CD14-positive monocyte (primary cell): ENCODE measurements at regions not wholly inside any gene's neighbourhood (a gene's known extent, or its start where the extent isn't known, plus 50 kb on each side); places are given as distances from the start of the nearest gene placed in this dataset.

ENCODE experiments used
- DNase-seq, 3 donors: peaks; one replicate each; pipeline ENCODE4 v3.0.0-alpha.2; 2011 to 2022
- H2AFZ ChIP-seq: 2 replicates; pipeline ENCODE4 v1.6.0; 2012; ENCODE audit warnings: mild to moderate bottlenecking, low read depth, low read length, inconsistent platforms; ENCODE audit not compliant: insufficient read depth, poor library complexity, severe bottlenecking
- H3K27ac ChIP-seq, 2 donors: 1 replicate in 1 of 2; 2 replicates in 1 of 2; pipeline ENCODE4 v1.5.1; 2012 to 2013; ENCODE audit warnings: low read length in 2 of 2, control low read depth in 1 of 2, inconsistent platforms in 1 of 2, low read depth in 1 of 2, mild to moderate bottlenecking in 1 of 2
- H3K27me3 ChIP-seq, 2 donors: one replicate each; pipeline versions ENCODE4 v1.6.0 to v1.6.1; 2011 to 2013; ENCODE audit warnings: low read length in 2 of 2; ENCODE audit not compliant: control insufficient read depth in 2 of 2, insufficient read depth in 2 of 2
- H3K36me3 ChIP-seq, 2 donors: replicated peaks in 1 of 2; 1 replicate in 1 of 2; 2 replicates in 1 of 2; pipeline versions ENCODE4 v1.5.1 to v1.6.1; 2012 to 2013; ENCODE audit warnings: low read length in 2 of 2, control low read depth in 1 of 2, inconsistent platforms in 1 of 2, mild to moderate bottlenecking in 1 of 2; ENCODE audit not compliant: insufficient read depth in 2 of 2, control insufficient read depth in 1 of 2
- H3K4me1 ChIP-seq, 2 donors: 1 replicate in 1 of 2; 2 replicates in 1 of 2; pipeline versions ENCODE4 v1.5.1 to v1.6.1; 2012 to 2013; ENCODE audit warnings: low read length in 2 of 2, control low read depth in 1 of 2, inconsistent platforms in 1 of 2, mild to moderate bottlenecking in 1 of 2, moderate library complexity in 1 of 2; ENCODE audit not compliant: insufficient read depth in 2 of 2, control insufficient read depth in 1 of 2
- H3K4me2 ChIP-seq: replicated peaks from 2 replicates; pipeline ENCODE3; 2012; ENCODE audit warnings: low read length, moderate library complexity, mild to moderate bottlenecking; ENCODE audit not compliant: poor library complexity, severe bottlenecking; ENCODE audit errors: extremely low read depth
- H3K4me3 ChIP-seq, 3 experiments: fragments of 200-600 bp in 1 of 3; sonication (generic) in 1 of 3; replicated peaks in 1 of 3; 1 replicate in 2 of 3; 2 replicates in 1 of 3; pipeline ENCODE4 v1.5.1; 2011 to 2013; ENCODE audit warnings: low read length in 3 of 3, mild to moderate bottlenecking in 3 of 3, control low read depth in 2 of 3, low read depth in 2 of 3, inconsistent platforms in 1 of 3, moderate library complexity in 1 of 3
- H3K79me2 ChIP-seq: 2 replicates; pipeline ENCODE4 v1.6.0; 2012; ENCODE audit warnings: mild to moderate bottlenecking, control low read depth, inconsistent platforms, low read length, moderate library complexity; ENCODE audit not compliant: insufficient read depth
- H3K9ac ChIP-seq: 2 replicates; pipeline ENCODE4 v1.6.0; 2017; ENCODE audit warnings: low read length, mild to moderate bottlenecking; ENCODE audit not compliant: insufficient read depth, poor library complexity, severe bottlenecking
- H3K9me3 ChIP-seq, 2 donors: replicated peaks in 1 of 2; 1 replicate in 1 of 2; 2 replicates in 1 of 2; pipeline versions ENCODE4 v1.5.1 to v1.6.1; 2012 to 2013; ENCODE audit warnings: low read length in 2 of 2, control low read depth in 1 of 2; ENCODE audit not compliant: control insufficient read depth in 1 of 2, insufficient read depth in 1 of 2
- H4K20me1 ChIP-seq: 2 replicates; pipeline ENCODE4 v1.6.0; 2012; ENCODE audit warnings: mild to moderate bottlenecking, low read length, control low read depth, moderate library complexity; ENCODE audit not compliant: insufficient read depth
- H3K27ac Mint-ChIP-seq, 7 donors: one replicate each; pipeline ENCODE4 v1.8.0; 2020; ENCODE audit warnings: mild to moderate bottlenecking in 7 of 7, mixed read lengths in 7 of 7, moderate library complexity in 6 of 7, inconsistent platforms in 2 of 7
- H3K27me3 Mint-ChIP-seq, 3 donors: one replicate each; pipeline ENCODE4 v1.8.0; 2021 to 2022; ENCODE audit warnings: low read depth in 3 of 3, mild to moderate bottlenecking in 3 of 3, mixed read lengths in 3 of 3, moderate library complexity in 3 of 3, inconsistent platforms in 1 of 3
- H3K36me3 Mint-ChIP-seq, 2 donors: one replicate each; pipeline ENCODE4 v1.8.0; 2020; ENCODE audit warnings: mixed read lengths in 2 of 2, inconsistent platforms in 1 of 2, mild to moderate bottlenecking in 1 of 2
- H3K4me1 Mint-ChIP-seq: one replicate; pipeline ENCODE4 v1.8.0; 2020; ENCODE audit warnings: mild to moderate bottlenecking, mixed read lengths
- H3K4me3 Mint-ChIP-seq, 2 donors: one replicate each; pipeline ENCODE4 v1.8.0; 2020; ENCODE audit warnings: mild to moderate bottlenecking in 2 of 2, mixed read lengths in 2 of 2, moderate library complexity in 1 of 2
- H3K9me3 Mint-ChIP-seq, 7 donors: one replicate each; pipeline ENCODE4 v1.8.0; 2020 to 2022; ENCODE audit warnings: mixed read lengths in 7 of 7, mild to moderate bottlenecking in 6 of 7, moderate library complexity in 6 of 7, inconsistent platforms in 2 of 7
- CTCF ChIP-seq: fragments of 200-600 bp; IDR thresholded peaks from one replicate; pipeline ENCODE4 v1.8.0; 2022; ENCODE audit warnings: antibody characterized with exemption, mild to moderate bottlenecking
- WGBS: methylation state at CpG from one replicate; pipeline ENCODE4 v1.1.5; 2013; ENCODE audit warnings: missing lambda C conversion rate; ENCODE audit not compliant: insufficient coverage; 5-methylcytosine and 5-hydroxymethylcytosine counted together
- intact Hi-C, 2 donors: fragments of 100-400 bp; cut with micrococcal nuclease; formaldehyde crosslinking; loops; one replicate each; pipeline versions ENCODE4 v1.15.0 to v1.15.1; 2023

- no peaks in the 10 kb centered on the region for H3K9me3 ChIP-seq
- Mint-ChIP-seq H3K9me3 (peaks cover 0 to 3% (median under 1%) of the 10 kb centered on the region in 7 donors), H3K4me3 (no peak overlapping the region), H3K36me3 (no peaks in the 10 kb centered on the region), H3K27me3 (peaks cover 3 to 15% (median 7%) of the 10 kb centered on the region in 3 donors), H3K4me1 (peaks cover 11% of the 10 kb centered on the region), H3K27ac (peak overlapping the region in 2 of 7 donors; percentile 59 to 65)
- no peaks in the 10 kb centered on the region for H3K79me2 ChIP-seq
- no peak for DNase-seq
- no peak overlapping the region for H3K9ac ChIP-seq
- no peaks in the 10 kb centered on the region for H3K36me3 ChIP-seq
- H3K4me3 ChIP-seq = no peak overlapping the region
- no peak for TF ChIP-seq CTCF
- peaks cover 5 to 12% of the 10 kb centered on the region in 2 donors for H3K4me1 ChIP-seq
- intact Hi-C loops = no loop called here
- no peaks in the 10 kb centered on the region for H3K27me3 ChIP-seq
- no peaks in the 10 kb centered on the region for H4K20me1 ChIP-seq
- 74% methylated on average over 5 of the region's 8 CpGs for WGBS
- H3K4me2 ChIP-seq = no peak overlapping the region
- H2AFZ ChIP-seq = no peak overlapping the region
- H3K27ac ChIP-seq = no peak overlapping the region
Measured at GRCh38 chr17:77738751-77739531, 219.6 kb upstream of the TNRC6C start.

- intact Hi-C loops = loop anchor here in 1 of 2 donors (10.0 kb wide), 1 partner anchor 196 kb away; no protein-coding TSS in a partner anchor
- Histone ChIP-seq H3K27me3 (no peaks in the 10 kb centered on the region), H4K20me1 (no peaks in the 10 kb centered on the region), H3K4me2 (no peak overlapping the region), H3K4me3 (no peak overlapping the region), H3K4me1 (no peaks in the 10 kb centered on the region), H3K27ac (no peak overlapping the region), H3K79me2 (no peaks in the 10 kb centered on the region), H3K9me3 (no peaks in the 10 kb centered on the region), H2AFZ (no peak overlapping the region), H3K36me3 (no peaks in the 10 kb centered on the region), H3K9ac (no peak overlapping the region)
- no peak overlapping the region for H3K4me3 Mint-ChIP-seq
- H3K27ac Mint-ChIP-seq = no peak overlapping the region
- no peak for DNase-seq
- no peaks in the 10 kb centered on the region for H3K4me1 Mint-ChIP-seq
- peaks cover 0 to 2% (median 0%) of the 10 kb centered on the region in 7 donors for H3K9me3 Mint-ChIP-seq
- H3K27me3 Mint-ChIP-seq = peaks cover 4 to 6% (median 6%) of the 10 kb centered on the region in 3 donors
- 100% methylated on average over 2 of the region's 7 CpGs for WGBS
- H3K36me3 Mint-ChIP-seq = no peaks in the 10 kb centered on the region
- no peak for TF ChIP-seq CTCF
Measured at GRCh38 chr17:77740481-77740880, 218.0 kb upstream of the TNRC6C start.
